ENCODE measurements at regions not wholly inside any gene's neighbourhood (a gene's known extent, or its start where the extent isn't known, plus 50 kb on each side); places are given as distances from the start of the nearest gene placed in this dataset.
"Not testable (repeated sequence)": the region's sequence is repeated elsewhere in the genome, so short reads cannot be mapped to it uniquely, and the experiment has no call there.

DNA sequence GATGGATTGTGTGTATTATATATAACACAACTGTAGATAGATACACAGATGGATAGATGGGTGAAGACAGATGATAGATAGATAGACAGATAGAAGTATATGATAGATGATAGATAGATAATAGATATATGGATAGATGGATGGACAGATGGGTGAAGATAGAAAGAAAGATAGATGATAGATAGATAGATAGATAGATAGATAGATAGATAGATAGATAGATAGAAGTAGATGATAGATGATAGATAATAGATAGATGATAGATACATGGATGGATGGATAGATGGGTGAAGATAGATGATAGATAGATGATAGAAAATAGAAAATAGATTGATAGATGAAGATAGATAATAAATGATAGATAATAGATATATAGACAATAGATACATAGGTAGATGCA, 83.3 kb downstream of the FOXF2 start:
- peaks cover 7% of the 10 kb centered on the region; the same call in 1 of the 2 replicates for H3K4me1 ChIP-seq (ENCODE audit: insufficient read depth, low read length)
- H3K27ac ChIP-seq (ENCODE audit: low read depth, low read length), result no peak overlapping the region
- no peak overlapping the region for H3K9ac ChIP-seq (ENCODE audit: low read depth, low read length)
- no peaks in the 10 kb centered on the region for H3K36me3 ChIP-seq (ENCODE audit: insufficient read depth, low read length)
- H3K9me3 ChIP-seq (ENCODE audit: insufficient read depth, low read depth, low read length), result no peaks in the 10 kb centered on the region
- H3K4me3 ChIP-seq (ENCODE audit: low read length), result no peak overlapping the region
- H3K27me3 ChIP-seq (ENCODE audit: insufficient read depth, low read length), result no peaks in the 10 kb centered on the region

DNA sequence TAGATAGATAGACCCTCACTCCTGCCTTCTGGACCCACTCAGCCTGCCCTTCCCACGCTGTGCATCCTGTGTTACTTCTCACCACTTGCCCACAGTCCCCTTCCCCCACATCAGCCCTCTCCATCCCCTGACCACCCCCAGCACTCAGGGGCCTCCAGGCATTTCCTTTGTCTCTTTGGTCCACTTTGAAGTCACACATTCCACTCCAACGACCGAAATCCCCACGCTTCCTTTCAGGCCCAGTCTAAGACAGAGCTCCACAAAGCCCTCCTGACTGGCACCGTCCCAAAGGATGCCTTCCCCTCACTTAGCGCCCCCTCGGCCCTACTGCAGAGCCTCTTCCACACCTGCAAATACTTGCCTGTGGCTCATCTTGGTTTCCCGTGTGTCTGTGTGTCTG, 83.8 kb downstream of the FOXF2 start:
- 62% methylated on average over 8 of the region's 8 CpGs for WGBS
- H3K27ac ChIP-seq (ENCODE audit: low read depth, low read length), result no peak overlapping the region
- no peaks in the 10 kb centered on the region for H3K27me3 ChIP-seq (ENCODE audit: insufficient read depth, low read length)
- no peak overlapping the region for H3K9ac ChIP-seq (ENCODE audit: low read depth, low read length)
- peaks cover 2% of the 10 kb centered on the region; the same call in 1 of the 2 replicates for H3K4me1 ChIP-seq (ENCODE audit: insufficient read depth, low read length)
- H3K9me3 ChIP-seq (ENCODE audit: insufficient read depth, low read depth, low read length), result no peaks in the 10 kb centered on the region
- H3K36me3 ChIP-seq (ENCODE audit: insufficient read depth, low read length), result no peaks in the 10 kb centered on the region
- H3K4me3 ChIP-seq (ENCODE audit: low read length), result no peak overlapping the region

DNA sequence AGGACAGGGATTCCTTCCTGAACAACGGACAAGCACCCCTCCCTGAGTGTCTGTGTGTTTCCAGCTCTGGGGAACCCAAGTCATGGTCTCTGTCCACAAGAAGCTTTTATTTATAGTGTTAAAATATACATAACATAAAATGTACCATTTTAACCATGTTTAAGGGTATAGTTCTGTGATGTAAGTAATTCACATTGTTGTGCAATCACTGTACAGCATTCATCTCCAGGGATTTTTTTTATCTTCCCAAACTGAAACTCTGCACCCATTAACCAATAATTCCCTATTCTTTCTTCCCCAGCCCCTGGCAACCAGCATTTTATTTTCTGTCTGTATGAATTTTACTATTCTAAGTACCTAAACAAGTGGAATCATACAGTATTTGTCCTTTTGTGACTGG, 84.2 kb downstream of the FOXF2 start:
- H3K27me3 ChIP-seq (ENCODE audit: insufficient read depth, low read length), result no peaks in the 10 kb centered on the region
- no peaks in the 10 kb centered on the region for H3K36me3 ChIP-seq (ENCODE audit: insufficient read depth, low read length)
- no peaks in the 10 kb centered on the region for H3K9me3 ChIP-seq (ENCODE audit: insufficient read depth, low read depth, low read length)
- H3K27ac ChIP-seq (ENCODE audit: low read depth, low read length), result no peak overlapping the region
- H3K4me3 ChIP-seq (ENCODE audit: low read length), result no peak overlapping the region
- WGBS, result 92% methylated on average over 1 of the region's 1 CpG
- H3K4me1 ChIP-seq (ENCODE audit: insufficient read depth, low read length), result no peaks in the 10 kb centered on the region
- no peak overlapping the region for H3K9ac ChIP-seq (ENCODE audit: low read depth, low read length)

DNA sequence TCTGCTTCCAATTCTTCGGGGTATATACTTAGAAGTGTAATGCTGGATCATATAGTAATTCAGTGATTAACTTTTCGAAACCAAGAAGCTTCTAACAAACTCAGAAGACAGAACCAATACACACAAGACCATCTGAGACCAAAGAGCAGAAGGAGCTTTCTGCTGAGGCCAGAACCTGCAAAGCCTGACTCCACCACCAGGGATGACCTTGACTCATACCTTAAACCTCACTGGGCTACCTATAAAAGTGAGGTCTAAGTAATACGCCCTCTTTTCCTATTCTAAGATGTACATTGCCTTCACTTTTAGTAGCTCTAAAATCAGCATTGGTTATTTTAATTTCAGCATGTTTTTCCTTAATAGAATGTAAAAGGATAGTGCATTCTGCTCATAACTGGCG, 84.8 kb downstream of the FOXF2 start:
- H3K36me3 ChIP-seq (ENCODE audit: insufficient read depth, low read length), result no peaks in the 10 kb centered on the region
- 93% methylated on average over 3 of the region's 4 CpGs for WGBS
- no peak overlapping the region for H3K4me3 ChIP-seq (ENCODE audit: low read length)
- H3K9me3 ChIP-seq (ENCODE audit: insufficient read depth, low read depth, low read length), result no peaks in the 10 kb centered on the region
- H3K4me1 ChIP-seq (ENCODE audit: insufficient read depth, low read length), result no peaks in the 10 kb centered on the region
- no peaks in the 10 kb centered on the region for H3K27me3 ChIP-seq (ENCODE audit: insufficient read depth, low read length)
- no peak overlapping the region for H3K9ac ChIP-seq (ENCODE audit: low read depth, low read length)
- no peak overlapping the region for H3K27ac ChIP-seq (ENCODE audit: low read depth, low read length)

DNA sequence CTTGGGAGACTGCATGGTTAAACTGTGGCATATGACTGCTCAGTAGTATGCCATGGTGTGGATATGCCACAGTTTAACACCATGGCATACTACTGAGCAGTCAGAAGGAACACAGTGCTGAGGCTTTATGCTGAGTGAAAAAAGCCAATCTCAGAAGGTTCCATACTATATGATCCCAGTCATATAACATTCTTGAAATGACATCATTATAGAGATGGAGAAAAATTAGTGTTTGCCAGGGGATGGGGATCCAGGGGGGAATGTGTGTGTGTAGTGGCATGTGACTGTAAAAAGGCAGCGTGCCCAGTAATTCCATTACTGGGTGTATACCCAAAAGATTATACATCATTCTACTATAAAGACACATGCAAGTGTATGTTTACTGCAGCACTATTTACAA, 85.8 kb downstream of the FOXF2 start:
- Histone ChIP-seq H3K9me3 (ENCODE audit: insufficient read depth, low read depth, low read length) (no peaks in the 10 kb centered on the region), H3K27me3 (ENCODE audit: insufficient read depth, low read length) (no peaks in the 10 kb centered on the region), H3K4me1 (ENCODE audit: insufficient read depth, low read length) (no peaks in the 10 kb centered on the region), H3K9ac (ENCODE audit: low read depth, low read length) (no peak overlapping the region), H3K27ac (ENCODE audit: low read depth, low read length) (no peak overlapping the region), H3K4me3 (ENCODE audit: low read length) (no peak overlapping the region), H3K36me3 (ENCODE audit: insufficient read depth, low read length) (no peaks in the 10 kb centered on the region)
- 100% methylated on average over 1 of the region's 1 CpG for WGBS

DNA sequence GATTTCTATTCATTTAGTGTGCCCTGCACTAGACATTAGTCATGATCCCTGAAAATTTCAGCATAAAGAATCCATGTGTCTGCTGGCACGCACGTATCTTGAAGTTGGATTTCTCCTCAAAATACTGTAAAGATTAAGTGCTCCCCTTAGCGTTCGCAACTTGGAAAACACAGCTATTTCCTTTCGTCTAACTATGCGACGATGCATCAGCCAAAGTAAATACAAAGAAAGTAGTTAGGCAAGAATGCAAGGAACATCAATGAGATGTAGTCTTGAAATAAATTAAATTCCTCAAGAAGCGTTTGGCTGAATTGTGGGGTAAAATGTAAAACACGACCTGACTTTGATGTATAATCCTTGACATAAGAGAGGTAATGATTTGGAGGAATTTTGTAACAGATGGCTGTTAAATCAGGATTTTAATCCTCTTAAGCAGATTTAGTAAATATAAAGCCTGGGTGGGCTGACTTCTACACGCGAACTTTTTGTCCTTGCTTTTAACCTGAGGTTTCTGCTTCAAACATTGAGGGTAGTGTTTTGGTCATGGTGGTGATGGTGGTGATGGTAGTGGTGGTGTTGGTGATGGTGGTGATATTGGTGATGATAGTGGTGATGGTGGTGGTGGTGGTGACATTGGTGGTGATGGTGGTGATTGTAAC, 88.2 kb downstream of the FOXF2 start:
- no peak overlapping the region for H3K4me3 ChIP-seq (ENCODE audit: low read length)
- H3K4me1 ChIP-seq (ENCODE audit: insufficient read depth, low read length), result no peaks in the 10 kb centered on the region; the same call in 1 of the 2 replicates
- no peaks in the 10 kb centered on the region for H3K9me3 ChIP-seq (ENCODE audit: insufficient read depth, low read depth, low read length)
- no peaks in the 10 kb centered on the region for H3K27me3 ChIP-seq (ENCODE audit: insufficient read depth, low read length)
- no peak overlapping the region for H3K9ac ChIP-seq (ENCODE audit: low read depth, low read length)
- H3K36me3 ChIP-seq (ENCODE audit: insufficient read depth, low read length), result no peaks in the 10 kb centered on the region
- H3K27ac ChIP-seq (ENCODE audit: low read depth, low read length), result no peak overlapping the region
- WGBS, result 89% methylated on average over 11 of the region's 11 CpGs

DNA sequence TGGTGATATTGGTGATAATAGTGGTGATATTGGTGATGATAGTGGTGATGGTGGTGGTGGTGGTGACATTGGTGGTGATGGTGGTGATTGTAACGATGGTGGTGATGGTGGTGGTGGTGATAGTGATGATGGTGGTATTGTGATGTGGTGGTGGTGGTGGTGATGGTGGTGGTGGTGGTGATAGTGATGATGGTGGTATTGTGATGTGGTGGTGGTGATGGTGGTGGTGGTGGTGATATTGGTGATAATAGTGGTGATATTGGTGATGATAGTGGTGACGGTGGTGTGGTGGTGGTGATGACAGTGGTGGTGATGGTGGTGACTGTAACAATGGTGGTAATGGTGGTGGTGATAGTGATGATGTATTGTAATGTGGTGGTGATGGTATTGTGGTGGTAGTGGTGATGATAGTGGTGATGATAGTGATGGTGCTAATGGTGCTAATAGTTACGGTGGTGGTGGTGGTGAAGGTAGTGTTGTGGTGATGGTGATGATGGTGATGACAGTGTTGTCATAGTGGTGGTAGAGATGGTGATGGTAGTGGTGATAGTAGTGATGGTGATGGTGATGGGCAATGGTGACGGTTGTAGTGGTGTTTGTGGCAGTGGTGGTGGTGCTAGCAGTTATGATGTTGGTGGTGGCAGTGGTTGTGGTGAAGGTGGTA, 88.9 kb downstream of the FOXF2 start:
- not testable (repeated sequence) for H3K9me3 ChIP-seq (ENCODE audit: insufficient read depth, low read depth, low read length); H3K4me3 ChIP-seq (ENCODE audit: low read length); H3K36me3 ChIP-seq (ENCODE audit: insufficient read depth, low read length); H3K4me1 ChIP-seq (ENCODE audit: insufficient read depth, low read length); H3K9ac ChIP-seq (ENCODE audit: low read depth, low read length); H3K27me3 ChIP-seq (ENCODE audit: insufficient read depth, low read length); H3K27ac ChIP-seq (ENCODE audit: low read depth, low read length)
- WGBS, result 87% methylated on average over 4 of the region's 4 CpGs

DNA sequence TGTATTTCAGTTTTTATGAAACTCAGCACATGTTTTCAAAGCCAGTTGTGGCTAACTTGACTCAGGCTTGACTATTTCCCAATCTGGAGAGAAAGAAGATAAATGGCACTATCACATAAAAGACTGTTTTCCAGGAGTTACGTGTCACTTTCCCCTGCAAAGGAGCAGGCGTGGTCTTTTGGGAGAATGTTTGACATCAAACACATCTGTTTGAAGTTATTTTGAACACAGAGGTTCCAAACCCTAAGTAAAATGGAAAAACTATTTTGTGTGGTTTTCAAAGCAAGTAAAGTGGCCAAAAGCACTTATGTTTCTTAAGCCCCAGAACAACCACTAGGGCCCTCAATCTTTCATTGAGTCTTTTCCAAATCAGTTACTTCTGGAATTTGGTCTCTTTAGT, 89.7 kb downstream of the FOXF2 start:
- H3K9me3 ChIP-seq (ENCODE audit: insufficient read depth, low read depth, low read length), result no peaks in the 10 kb centered on the region
- H3K27ac ChIP-seq (ENCODE audit: low read depth, low read length), result no peak overlapping the region
- no peak overlapping the region for H3K9ac ChIP-seq (ENCODE audit: low read depth, low read length)
- 95% methylated on average over 2 of the region's 2 CpGs for WGBS
- no peaks in the 10 kb centered on the region for H3K27me3 ChIP-seq (ENCODE audit: insufficient read depth, low read length)
- no peaks in the 10 kb centered on the region; the same call in 1 of the 2 replicates for H3K4me1 ChIP-seq (ENCODE audit: insufficient read depth, low read length)
- H3K36me3 ChIP-seq (ENCODE audit: insufficient read depth, low read length), result no peaks in the 10 kb centered on the region
- no peak overlapping the region for H3K4me3 ChIP-seq (ENCODE audit: low read length)

DNA sequence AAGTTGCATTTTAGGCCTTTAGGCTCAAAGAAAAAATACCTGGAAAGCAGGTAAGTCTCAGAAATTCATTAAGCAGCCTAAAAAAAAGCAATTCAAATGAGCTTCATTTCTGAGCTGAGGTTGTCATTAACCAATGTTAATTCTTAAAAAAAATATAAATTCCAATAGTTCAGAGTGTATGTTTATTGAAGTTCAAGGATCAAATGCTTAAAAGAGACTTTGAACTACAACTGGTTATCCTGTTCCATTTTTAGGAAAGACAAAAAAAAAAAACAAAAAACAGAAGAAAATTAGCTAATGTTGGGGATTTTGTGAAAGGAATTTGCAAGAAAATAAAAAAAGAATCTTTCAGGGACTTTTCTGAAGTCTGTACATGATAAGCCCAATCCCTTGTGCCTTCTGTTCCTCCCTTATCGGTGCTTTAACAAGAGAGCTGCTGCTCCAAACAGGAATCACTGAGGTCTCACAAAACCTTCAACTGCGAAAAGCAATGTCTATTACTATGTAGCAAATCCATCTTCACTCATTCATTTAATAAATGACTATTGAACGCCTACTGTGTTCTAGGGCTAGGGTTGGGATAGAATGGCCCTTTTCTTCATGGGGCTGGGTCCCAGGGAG, 90.3 kb downstream of the FOXF2 start:
- 90% methylated on average over 3 of the region's 3 CpGs for WGBS
- Histone ChIP-seq H3K36me3 (ENCODE audit: insufficient read depth, low read length) (no peaks in the 10 kb centered on the region), H3K27ac (ENCODE audit: low read depth, low read length) (no peak overlapping the region)

DNA sequence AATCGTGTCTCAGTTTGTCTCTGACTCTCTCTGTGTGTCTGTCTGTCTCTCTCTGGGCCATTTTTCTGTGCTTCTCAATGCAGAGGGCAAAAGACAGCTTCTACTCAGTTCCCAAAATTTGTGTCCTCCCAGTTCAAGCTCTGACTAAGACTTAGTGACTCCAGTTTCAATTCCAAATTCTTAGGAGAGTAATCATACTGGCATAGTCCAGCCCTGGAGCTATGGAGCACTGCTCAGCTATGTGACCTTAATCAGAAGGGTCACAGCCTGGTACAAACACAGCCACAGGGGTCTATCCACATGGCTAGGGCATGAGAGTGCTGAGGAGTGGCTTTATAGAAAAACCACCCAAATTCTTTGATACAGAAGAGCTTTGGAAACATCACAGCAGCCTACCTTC, 91.9 kb downstream of the FOXF2 start:
- Histone ChIP-seq H3K9ac (ENCODE audit: low read depth, low read length) (no peak overlapping the region), H3K27me3 (ENCODE audit: insufficient read depth, low read length) (no peaks in the 10 kb centered on the region), H3K4me3 (ENCODE audit: low read length) (no peak overlapping the region), H3K9me3 (ENCODE audit: insufficient read depth, low read depth, low read length) (no peaks in the 10 kb centered on the region), H3K4me1 (ENCODE audit: insufficient read depth, low read length) (no peaks in the 10 kb centered on the region; the same call in 1 of the 2 replicates), H3K27ac (ENCODE audit: low read depth, low read length) (no peak overlapping the region), H3K36me3 (ENCODE audit: insufficient read depth, low read length) (no peaks in the 10 kb centered on the region)
- 83% methylated on average over 1 of the region's 1 CpG for WGBS

More for the DNA sequence above, 90.3 kb downstream of the FOXF2 start:
- Histone ChIP-seq H3K4me1 (ENCODE audit: insufficient read depth, low read length) (no peaks in the 10 kb centered on the region; the same call in 1 of the 2 replicates), H3K9me3 (ENCODE audit: insufficient read depth, low read depth, low read length) (no peaks in the 10 kb centered on the region), H3K9ac (ENCODE audit: low read depth, low read length) (no peak overlapping the region), H3K4me3 (ENCODE audit: low read length) (no peak overlapping the region), H3K27me3 (ENCODE audit: insufficient read depth, low read length) (no peaks in the 10 kb centered on the region)

DNA sequence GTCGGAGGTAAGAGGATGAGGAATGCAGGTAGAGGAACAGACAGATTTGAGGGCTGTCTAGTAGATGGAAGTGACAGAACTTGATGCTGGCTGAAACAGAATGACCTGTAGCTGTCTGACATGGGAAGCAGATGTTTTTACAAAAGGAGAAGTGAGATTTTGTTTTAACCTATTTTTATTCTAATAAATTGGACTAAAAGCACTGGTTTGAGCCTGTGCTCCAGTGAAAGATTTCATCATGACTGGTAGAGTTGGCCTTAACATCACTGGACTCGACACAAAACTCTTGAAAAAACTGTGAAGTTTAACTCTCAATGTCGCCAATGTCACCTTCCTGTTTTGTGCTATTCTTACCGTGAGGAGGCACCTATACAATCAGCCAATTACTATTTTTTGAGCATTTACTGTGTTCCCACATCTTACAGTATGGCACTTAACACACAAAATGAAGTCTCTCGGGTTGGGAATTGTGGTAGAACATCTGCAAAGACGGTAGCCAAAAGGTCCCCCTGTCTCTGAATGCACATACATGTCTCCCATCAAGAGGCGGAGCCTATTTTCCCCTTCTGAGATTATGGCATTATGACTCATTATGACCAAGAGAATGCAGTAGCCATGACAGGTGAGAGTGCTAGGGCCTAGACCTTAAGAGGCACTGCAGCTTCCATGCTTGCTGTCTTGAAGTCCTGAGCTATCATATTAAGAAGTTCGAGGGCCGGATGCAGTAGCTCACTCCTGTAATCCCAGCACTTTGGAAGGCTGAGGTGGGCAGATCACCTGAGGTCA, 93.2 kb downstream of the FOXF2 start:
- Histone ChIP-seq H3K4me1 (ENCODE audit: insufficient read depth, low read length) (no peaks in the 10 kb centered on the region; the same call in 1 of the 2 replicates), H3K27ac (ENCODE audit: low read depth, low read length) (no peak overlapping the region), H3K4me3 (ENCODE audit: low read length) (no peak overlapping the region), H3K9ac (ENCODE audit: low read depth, low read length) (no peak overlapping the region), H3K9me3 (ENCODE audit: insufficient read depth, low read depth, low read length) (no peaks in the 10 kb centered on the region), H3K27me3 (ENCODE audit: insufficient read depth, low read length) (no peaks in the 10 kb centered on the region), H3K36me3 (ENCODE audit: insufficient read depth, low read length) (no peaks in the 10 kb centered on the region)
- 93% methylated on average over 9 of the region's 9 CpGs for WGBS
